Middle frontal gyrus (tissue), 1 donor: ENCODE measurements at regions not wholly inside any gene's neighbourhood (a gene's known extent, or its start where the extent isn't known, plus 50 kb on each side); places are given as distances from the start of the nearest gene placed in this dataset.

Experiments
- DNase-seq: peaks from one replicate; pipeline ENCODE4 v3.0.0-alpha.2; 2015; ENCODE audit warnings: low spot score; ENCODE audit errors: extremely low spot score

- no peak for DNase-seq
These were observed 434.8 kb upstream of the NPVF start for GRCh38 chr7:25662841-25663800.

GRCh38 chr7:25663877-25664276 is 435.6 kb upstream of the NPVF start:
- DNase-seq = no peak

DNA sequence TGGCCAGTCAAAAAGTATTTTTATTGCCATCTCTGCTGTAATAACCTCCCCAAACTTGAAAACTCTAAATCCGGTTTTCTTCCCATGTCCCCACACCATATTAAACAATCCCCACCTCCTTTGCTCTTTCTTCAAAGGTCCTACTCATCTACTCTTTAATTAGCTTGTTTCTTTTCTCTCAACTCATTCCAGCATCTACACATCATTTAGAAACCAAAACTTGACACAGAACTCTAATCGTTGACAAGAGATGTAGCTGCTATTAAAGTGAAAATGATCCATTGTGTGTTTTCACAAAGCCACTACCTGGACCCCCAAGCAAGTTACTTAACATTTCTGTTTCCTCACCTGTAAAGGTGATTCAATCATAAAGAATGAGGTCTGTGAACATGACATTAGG is 436.3 kb upstream of the NPVF start:
- DNase-seq = no peak

DNA sequence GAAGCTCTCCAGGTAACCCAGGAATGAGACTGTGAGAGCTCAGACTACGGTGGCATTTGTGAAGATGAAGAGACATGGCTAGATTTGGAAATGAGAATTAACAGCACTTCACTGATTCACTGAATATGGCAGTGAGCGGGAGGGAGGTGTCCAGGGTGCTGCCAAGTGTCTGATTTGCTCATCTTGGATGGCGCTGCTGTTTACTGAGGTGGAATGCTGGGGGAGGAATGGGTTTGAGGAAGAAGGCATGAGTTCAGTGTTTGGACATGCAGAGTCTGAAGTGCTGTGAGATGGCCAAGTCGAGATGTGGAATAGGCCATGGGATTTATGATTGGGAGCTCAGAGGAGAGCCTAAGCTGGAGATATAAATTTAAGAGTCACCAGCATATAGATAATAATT is 437.1 kb upstream of the NPVF start:
- no peak for DNase-seq

DNA sequence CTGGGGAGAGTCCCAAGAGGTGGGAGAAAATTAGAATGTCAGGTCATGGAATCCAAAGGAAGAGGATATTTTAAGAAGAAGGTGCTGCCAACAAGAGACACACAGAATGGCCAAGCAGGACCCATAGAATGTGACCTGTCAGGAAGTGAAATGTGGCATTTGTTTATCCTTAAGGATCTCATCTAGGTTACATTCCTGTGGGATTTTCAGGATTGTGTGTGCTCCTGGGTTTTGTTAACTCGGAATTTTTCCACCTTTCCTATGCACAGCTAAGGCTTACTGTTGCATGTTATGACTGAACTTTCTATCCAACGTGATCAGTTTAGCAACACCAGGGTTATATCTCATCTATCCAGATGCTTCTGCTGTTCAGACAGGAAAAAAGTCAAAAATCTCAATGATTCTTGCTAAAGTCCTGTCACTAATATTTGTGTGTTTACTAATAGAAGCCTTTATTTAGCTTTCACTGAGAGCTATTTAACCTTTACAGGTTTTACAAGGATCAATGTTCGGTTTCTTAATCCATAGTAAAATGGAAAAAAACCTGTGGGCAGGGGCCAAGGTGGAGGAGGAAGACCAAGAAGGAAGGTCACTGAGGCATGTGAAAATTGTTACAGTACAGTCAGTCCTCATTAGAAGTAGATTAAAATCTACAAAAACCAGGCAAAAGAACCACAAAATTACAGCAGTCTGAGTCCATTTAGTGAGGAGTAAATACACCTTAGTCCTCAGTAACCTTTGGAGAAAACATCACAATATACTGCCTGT is 437.8 kb upstream of the NPVF start:
- no peak for DNase-seq

DNA sequence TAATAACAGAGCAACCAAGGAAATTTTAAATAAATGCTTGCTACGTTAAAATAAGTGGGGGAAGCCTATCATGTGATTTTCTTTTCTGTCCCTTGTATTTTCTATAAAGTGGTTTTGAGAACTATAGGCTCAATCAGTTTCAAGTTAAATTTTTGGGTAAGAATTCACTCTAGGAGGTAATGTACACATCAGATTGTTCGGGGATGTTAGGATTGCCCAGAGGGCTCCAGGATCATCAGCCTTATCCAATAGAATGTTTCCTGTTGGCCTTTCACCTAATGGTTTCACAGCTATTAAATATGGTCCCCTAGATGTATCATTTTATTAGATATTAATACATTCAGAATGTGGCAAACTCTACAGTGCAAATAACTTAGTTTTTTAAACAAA is 438.4 kb upstream of the NPVF start:
- no peak for DNase-seq

DNA sequence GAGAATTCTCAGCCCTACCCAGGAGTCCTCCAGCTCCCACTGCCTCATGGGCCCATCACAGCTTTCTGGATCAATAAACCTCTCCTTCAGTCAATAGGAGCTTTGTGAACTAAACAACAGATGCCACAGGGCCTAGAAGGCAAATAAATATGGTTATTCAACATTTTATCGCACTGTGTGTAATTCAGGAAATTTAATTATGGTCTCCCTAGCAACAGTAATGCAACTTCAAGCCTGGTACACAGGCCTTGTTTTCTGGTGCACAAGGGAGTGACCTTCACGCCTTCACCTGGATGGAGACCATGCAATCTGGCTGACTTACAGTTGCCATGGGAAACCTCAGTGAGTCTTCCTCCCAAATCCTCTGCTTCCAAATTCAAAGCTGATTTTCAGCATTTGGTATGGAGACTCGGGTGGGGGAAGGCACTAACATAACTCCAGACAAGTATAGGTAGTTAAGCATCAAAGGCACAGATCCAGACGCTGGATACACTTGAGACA is 441.0 kb upstream of the NPVF start:
- DNase-seq = no peak

GRCh38 chr7:25669961-25670841 is 441.9 kb upstream of the NPVF start:
- no peak for DNase-seq

DNA sequence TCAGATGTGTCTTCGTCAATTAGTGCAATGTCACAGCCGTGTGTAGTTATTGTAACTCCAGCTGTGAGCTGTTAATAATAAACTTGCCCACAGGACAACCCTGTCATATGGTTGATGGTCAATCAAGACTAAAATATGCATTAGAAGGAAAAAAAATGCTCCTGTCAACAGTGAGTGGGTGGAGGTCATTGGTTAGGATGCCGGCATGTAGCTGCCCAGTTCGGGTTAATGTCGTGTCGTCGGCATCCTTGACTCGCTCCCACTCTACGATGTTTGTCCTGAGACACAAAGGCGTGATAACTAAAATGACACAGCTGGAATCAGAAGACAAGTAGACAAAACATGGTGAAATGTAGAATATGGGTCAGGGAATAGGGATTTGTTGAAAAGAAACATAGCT is 442.8 kb upstream of the NPVF start:
- no peak for DNase-seq

GRCh38 chr7:25672496-25672895 is 444.2 kb upstream of the NPVF start:
- DNase-seq = no peak

GRCh38 chr7:25675789-25676474 is 447.6 kb upstream of the NPVF start:
- DNase-seq = no peak

DNA sequence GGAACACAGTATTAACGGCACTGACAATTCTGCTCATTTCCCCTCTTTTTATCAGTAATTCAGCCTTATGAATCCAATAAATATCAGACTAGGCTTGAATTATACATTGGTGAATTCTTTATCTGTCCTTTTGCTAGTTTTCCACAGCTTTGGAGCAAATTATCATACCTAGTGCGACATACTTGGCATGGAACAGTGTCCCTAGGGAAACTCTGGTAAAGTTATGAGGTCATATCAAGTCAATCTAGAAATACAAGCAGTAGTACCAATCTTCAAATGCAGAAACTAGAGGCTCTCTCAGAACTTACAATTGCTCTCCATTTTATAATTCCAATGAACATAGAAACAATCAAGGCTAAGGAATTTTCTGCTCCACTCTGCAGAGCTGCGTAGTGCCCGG is 449.3 kb upstream of the NPVF start:
- no peak for DNase-seq

GRCh38 chr7:25678215-25678614 is 449.9 kb upstream of the NPVF start:
- DNase-seq = no peak

GRCh38 chr7:25680636-25681035 is 452.4 kb upstream of the NPVF start:
- DNase-seq = no peak

DNA sequence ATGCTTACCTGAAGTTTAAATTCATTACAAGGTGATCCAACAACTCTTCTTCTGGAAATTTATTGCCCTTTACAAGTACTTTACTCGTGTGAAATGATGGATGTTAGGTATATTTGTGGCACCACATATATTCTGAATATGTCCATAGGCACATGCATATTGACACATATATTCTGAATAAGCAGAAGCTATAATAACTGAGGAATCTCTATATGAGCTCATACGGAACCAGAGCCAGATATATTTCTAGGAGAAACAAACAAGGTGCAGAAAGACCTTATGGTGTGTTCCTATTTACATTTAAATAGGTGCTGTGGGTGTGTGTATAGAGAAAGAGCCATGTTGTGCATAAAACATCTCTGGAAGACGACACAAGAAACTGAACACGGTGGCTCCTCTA is 456.1 kb upstream of the NPVF start:
- no peak for DNase-seq

- DNase-seq = no peak
These were observed 458.2 kb upstream of the NPVF start for GRCh38 chr7:25686493-25686892.

DNA sequence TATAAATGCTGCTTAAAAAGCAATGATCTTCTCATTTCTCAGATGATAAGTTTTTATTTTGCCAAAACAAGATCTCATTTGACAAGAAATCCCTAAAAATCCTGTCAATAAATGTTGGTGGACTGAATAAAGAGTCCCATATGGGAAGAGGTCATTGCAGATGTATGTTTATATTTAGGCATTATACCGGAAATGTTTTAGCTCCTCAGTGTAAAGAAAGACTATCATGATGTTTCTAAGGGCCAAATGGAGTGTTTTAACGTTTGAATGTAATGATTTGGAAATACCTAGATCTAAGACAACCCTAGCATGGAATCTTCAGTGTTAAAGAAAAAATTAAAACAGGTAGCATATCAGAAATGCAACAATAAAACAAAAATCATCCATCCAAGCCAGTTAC is 457.8 kb upstream of the NFE2L3 start:
- DNase-seq = no peak

DNA sequence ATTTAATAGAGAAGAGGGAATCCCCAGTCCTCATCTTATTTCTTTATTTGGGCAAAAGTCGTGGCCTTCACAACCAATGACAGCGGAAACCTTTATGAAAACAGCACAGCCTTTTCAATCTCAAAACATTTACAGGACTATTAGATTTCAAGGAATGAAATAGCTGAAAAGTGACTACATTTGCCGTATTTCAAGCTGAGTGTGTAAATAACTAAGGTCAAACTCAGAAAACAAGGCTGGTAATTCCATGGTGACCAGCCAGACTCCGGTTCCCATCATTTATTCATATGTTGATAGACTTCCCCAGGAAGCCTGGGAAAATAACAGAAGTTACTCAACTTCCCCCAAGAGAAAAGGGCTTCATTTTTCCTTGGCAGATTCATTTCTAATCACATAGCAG is 457.3 kb upstream of the NFE2L3 start:
- DNase-seq = no peak

DNA sequence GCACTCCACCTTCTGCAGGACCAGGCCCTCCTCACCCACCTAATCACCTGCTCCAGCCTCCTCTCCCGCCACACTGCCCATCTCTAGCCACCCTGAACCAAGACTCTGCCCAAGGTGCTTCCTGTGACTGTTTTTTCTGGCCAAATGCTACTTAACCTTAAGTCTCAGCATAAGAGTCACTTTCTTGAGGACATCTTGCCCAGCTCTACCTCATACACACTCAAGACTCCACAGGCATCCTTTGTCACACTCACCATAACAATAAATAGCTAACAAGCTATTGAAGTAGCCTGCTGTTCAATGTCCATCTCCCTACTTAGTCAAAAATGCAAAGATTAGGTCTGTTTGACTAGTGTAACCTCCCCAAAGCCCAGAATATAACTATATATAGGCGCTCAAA is 455.4 kb upstream of the NFE2L3 start:
- no peak for DNase-seq

- no peak for DNase-seq
These were observed 453.4 kb upstream of the NFE2L3 start for GRCh38 chr7:25698451-25699113.
